Fibroblast of the conjunctiva (primary cell): ENCODE measurements at regions not wholly inside any gene's neighbourhood (a gene's known extent, or its start where the extent isn't known, plus 50 kb on each side); places are given as distances from the start of the nearest gene placed in this dataset.
"Not testable (repeated sequence)": the region's sequence is repeated elsewhere in the genome, so short reads cannot be mapped to it uniquely, and the experiment has no call there.

Source experiments
- DNase-seq: peaks from one replicate; pipeline ENCODE4 v3.0.0-alpha.2; 2010; ENCODE audit warnings: low read depth

- DNase-seq = no peak
Observed at GRCh38 chr9:80755586-80755985, 933.8 kb downstream of the TLE1 start.

GRCh38 chr9:80747056-80747455, 942.3 kb downstream of the TLE1 start:
- not testable (repeated sequence) for DNase-seq

GRCh38 chr9:80732506-80732905, 956.8 kb downstream of the TLE1 start:
- DNase-seq = no peak

- DNase-seq = no peak
Observed at GRCh38 chr9:80720579-80720978, 968.8 kb downstream of the TLE1 start.

GRCh38 chr9:80707120-80707519, 982.2 kb downstream of the TLE1 start:
- peak; percentile 20 for DNase-seq

GRCh38 chr9:80701061-80701460, 988.3 kb downstream of the TLE1 start:
- DNase-seq = no peak

- DNase-seq = peak; percentile 13
Observed at GRCh38 chr9:80699511-80699998, 989.8 kb downstream of the TLE1 start.

- DNase-seq = no peak
Observed at GRCh38 chr9:80698725-80699410, 990.5 kb downstream of the TLE1 start.

- no peak for DNase-seq
Observed at GRCh38 chr9:80692751-80693150, 996.6 kb downstream of the TLE1 start.

GRCh38 chr9:80691229-80691628, 998.1 kb downstream of the TLE1 start:
- DNase-seq = no peak

- DNase-seq = no peak
Observed at GRCh38 chr9:80690349-80690939, 998.9 kb downstream of the TLE1 start.

- DNase-seq = no peak
Observed at GRCh38 chr9:80679916-80680315, 1009.4 kb downstream of the TLE1 start.

- no peak for DNase-seq
Observed at GRCh38 chr9:80678906-80679305, 1010.4 kb downstream of the TLE1 start.

- DNase-seq = no peak
Observed at GRCh38 chr9:80673496-80673895, 1015.9 kb downstream of the TLE1 start.

GRCh38 chr9:80665479-80665878, 1023.9 kb downstream of the TLE1 start:
- DNase-seq = no peak

- DNase-seq = no peak
Observed at GRCh38 chr9:80664327-80665210, 1024.8 kb downstream of the TLE1 start.

GRCh38 chr9:80659751-80660150, 1029.6 kb downstream of the TLE1 start:
- not testable (repeated sequence) for DNase-seq

- DNase-seq = no peak
Observed at GRCh38 chr9:80651044-80651443, 1038.3 kb downstream of the TLE1 start.

GRCh38 chr9:80649496-80649895, 1039.9 kb downstream of the TLE1 start:
- no peak for DNase-seq

GRCh38 chr9:80649001-80649420, 1040.3 kb downstream of the TLE1 start:
- DNase-seq = peak; percentile 28

- no peak for DNase-seq
Observed at GRCh38 chr9:80648336-80648735, 1041.0 kb downstream of the TLE1 start.

- DNase-seq = no peak
Observed at GRCh38 chr9:80646211-80646610, 1043.1 kb downstream of the TLE1 start.

- DNase-seq = no peak
Observed at GRCh38 chr9:80644044-80644443, 1045.3 kb downstream of the TLE1 start.
